Erythroblast (primary cell): ENCODE measurements at regions not wholly inside any gene's neighbourhood (a gene's known extent, or its start where the extent isn't known, plus 50 kb on each side); places are given as distances from the start of the nearest gene placed in this dataset.

Source experiments
- GATA1 ChIP-seq: IDR thresholded peaks from 2 replicates; pipeline ENCODE4 v1.6.1; 2011; ENCODE audit warnings: low read depth, mild to moderate bottlenecking, control low read depth, low read length, moderate library complexity
- POLR2A ChIP-seq: IDR thresholded peaks from 2 replicates; pipeline ENCODE4 v1.6.1; 2011; ENCODE audit warnings: mild to moderate bottlenecking, low read length

DNA sequence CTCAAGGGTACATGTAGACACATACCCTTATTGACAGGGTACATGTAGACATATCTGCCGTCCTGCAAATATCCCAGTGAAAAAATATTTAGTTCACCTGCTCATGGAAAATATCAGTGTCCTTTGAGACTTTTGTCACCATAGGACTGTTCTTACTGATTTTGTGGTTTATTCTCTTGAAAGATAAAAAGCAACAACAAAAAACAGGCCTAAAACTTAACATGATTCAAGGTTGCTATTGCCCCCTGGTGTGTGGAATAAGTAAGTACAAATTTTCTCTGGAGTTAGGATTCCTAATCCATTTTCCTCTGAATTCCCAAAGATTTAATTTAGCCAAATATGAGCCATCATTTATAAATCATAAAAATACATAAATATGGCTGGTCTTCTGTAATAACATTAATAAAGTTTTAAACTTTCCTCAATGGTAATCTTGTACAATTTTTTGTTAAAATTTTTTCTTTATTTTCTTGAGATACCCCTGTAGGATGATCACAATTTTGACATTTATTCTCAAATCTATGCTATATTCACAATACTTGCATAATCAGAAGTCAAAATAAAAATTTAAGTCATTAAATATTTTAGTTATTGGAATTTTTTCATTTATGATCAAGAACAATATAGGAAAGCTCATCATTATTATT, 741.4 kb upstream of the POT1 start:
- no peak for TF ChIP-seq POLR2A
- no peak for TF ChIP-seq GATA1
